K562 (cell line): ENCODE measurements at regions not wholly inside any gene's neighbourhood (a gene's known extent, or its start where the extent isn't known, plus 50 kb on each side); places are given as distances from the start of the nearest gene placed in this dataset.
A peak's percentile ranks its signal among the peaks of the same experiment; 100 is the strongest.

ENCODE experiments used
- HDAC1 ChIP-seq, 2 experiments: fragments of 450-650 bp; IDR thresholded peaks; 2 replicates each; pipeline ENCODE4 v1.6.1; 2016 to 2017; ENCODE audit warnings: inconsistent platforms in 1 of 2, mild to moderate bottlenecking in 1 of 2, moderate library complexity in 1 of 2
- HDAC6 ChIP-seq: IDR thresholded peaks from 2 replicates; pipeline ENCODE4 v1.6.1; 2012; ENCODE audit warnings: low read depth, mild to moderate bottlenecking, control low read depth, inconsistent platforms, low read length, moderate library complexity
- HNRNPLL ChIP-seq: fragments of 200-400 bp; formaldehyde crosslinking; IDR thresholded peaks from 2 replicates; pipeline ENCODE4 v1.6.1; 2017; ENCODE audit warnings: low read length, low read depth, mild to moderate bottlenecking; ENCODE audit not compliant: poor library complexity, severe bottlenecking
- MIER1 ChIP-seq: fragments of 450-650 bp; IDR thresholded peaks from 2 replicates; pipeline ENCODE4 v1.6.1; 2016; ENCODE audit warnings: antibody characterized with exemption, mild to moderate bottlenecking, low read depth
- NBN ChIP-seq: fragments of 450-650 bp; IDR thresholded peaks from 2 replicates; pipeline ENCODE4 v1.6.1; 2016; ENCODE audit warnings: low read depth, mild to moderate bottlenecking
- NFE2 ChIP-seq: IDR thresholded peaks from 2 replicates; pipeline ENCODE4 v1.6.1; 2014; ENCODE audit warnings: antibody characterized with exemption, low read depth
- NR0B1 ChIP-seq: fragments of 450-650 bp; IDR thresholded peaks from one replicate; pipeline ENCODE4 v1.6.1; 2018; ENCODE audit warnings: mild to moderate bottlenecking, moderate library complexity; ENCODE audit not compliant: partially characterized antibody
- ZNF217 ChIP-seq: sonication (generic); formaldehyde crosslinking; IDR thresholded peaks from 2 replicates; pipeline ENCODE4 v1.8.0; 2022; ENCODE audit warnings: mild to moderate bottlenecking, missing genetic modification reagents
- TF ChIP-seq, protein P1 (sequence below): fragments of 450-650 bp; IDR thresholded peaks from 2 replicates; pipeline ENCODE4 v1.6.1; 2018; ENCODE audit not compliant: partially characterized antibody
- TF ChIP-seq, protein P2 (sequence below), 2 experiments: fragments of 150-350 bp in 1 of 2; IDR thresholded peaks; 2 replicates each; pipeline ENCODE4 v1.6.1; 2012 to 2016; ENCODE audit warnings: low read depth in 2 of 2, low read length in 2 of 2, mild to moderate bottlenecking in 1 of 2, moderate library complexity in 1 of 2
- TF ChIP-seq, protein P3 (sequence below): fragments of 150-350 bp; conservative IDR thresholded peaks from 2 replicates; pipeline ENCODE4 v1.6.1; 2014; ENCODE audit warnings: low read length
- TF ChIP-seq, protein P4 (sequence below): fragments of 450-650 bp; IDR thresholded peaks from 2 replicates; pipeline ENCODE4 v1.6.1; 2016; ENCODE audit warnings: mild to moderate bottlenecking

DNA sequence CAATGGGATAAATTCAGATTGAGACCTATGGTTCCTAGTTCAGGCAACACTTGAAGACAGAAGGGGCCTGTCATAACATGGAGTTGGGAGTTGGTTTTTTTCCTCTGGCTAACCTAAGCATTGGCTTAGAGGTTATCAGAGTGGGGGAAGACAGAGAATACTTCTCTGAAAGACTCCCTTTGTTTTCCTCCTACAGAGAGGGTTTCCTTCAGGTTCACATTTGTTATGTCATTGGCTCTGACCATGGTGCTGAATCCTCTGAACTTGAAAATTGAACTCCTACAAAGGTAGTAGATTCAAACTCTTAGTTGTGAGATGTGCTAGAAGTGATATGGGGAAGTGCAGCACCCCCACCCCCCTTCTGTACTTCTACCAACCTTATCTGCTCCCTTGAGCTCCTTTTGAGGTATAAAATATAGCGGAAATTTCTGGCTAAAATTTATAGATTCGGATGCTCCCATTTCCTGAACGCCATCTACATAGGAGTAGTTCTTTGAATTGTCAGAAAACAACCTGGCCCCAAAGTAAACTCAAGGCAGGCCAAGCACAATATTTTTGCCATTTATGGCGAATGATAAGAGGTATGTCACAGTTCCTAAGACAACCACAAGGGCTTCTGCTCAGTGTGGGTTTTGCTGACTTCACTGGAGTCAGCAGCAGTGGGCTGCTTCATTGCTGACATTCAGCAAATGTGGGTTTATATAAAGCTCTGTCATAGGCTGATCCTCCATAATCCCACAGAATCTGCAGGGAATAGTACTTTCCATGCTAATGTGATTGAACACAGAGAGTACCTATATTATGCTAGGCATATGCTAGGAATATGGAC, 131.6 kb upstream of the KLF14 start (continued):
- TF ChIP-seq, protein P1, sequence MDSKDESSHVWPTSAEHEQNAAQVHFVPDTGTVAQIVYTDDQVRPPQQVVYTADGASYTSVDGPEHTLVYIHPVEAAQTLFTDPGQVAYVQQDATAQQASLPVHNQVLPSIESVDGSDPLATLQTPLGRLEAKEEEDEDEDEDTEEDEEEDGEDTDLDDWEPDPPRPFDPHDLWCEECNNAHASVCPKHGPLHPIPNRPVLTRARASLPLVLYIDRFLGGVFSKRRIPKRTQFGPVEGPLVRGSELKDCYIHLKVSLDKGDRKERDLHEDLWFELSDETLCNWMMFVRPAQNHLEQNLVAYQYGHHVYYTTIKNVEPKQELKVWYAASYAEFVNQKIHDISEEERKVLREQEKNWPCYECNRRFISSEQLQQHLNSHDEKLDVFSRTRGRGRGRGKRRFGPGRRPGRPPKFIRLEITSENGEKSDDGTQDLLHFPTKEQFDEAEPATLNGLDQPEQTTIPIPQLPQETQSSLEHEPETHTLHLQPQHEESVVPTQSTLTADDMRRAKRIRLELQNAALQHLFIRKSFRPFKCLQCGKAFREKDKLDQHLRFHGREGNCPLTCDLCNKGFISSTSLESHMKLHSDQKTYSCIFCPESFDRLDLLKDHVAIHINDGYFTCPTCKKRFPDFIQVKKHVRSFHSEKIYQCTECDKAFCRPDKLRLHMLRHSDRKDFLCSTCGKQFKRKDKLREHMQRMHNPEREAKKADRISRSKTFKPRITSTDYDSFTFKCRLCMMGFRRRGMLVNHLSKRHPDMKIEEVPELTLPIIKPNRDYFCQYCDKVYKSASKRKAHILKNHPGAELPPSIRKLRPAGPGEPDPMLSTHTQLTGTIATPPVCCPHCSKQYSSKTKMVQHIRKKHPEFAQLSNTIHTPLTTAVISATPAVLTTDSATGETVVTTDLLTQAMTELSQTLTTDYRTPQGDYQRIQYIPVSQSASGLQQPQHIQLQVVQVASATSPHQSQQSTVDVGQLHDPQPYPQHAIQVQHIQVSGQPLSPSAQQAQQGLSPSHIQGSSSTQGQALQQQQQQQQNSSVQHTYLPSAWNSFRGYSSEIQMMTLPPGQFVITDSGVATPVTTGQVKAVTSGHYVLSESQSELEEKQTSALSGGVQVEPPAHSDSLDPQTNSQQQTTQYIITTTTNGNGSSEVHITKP, result no peak
- TF ChIP-seq ZNF217, result no peak
- no peak for TF ChIP-seq HNRNPLL
- peak; percentile 96 for TF ChIP-seq MIER1
- TF ChIP-seq, protein P2, sequence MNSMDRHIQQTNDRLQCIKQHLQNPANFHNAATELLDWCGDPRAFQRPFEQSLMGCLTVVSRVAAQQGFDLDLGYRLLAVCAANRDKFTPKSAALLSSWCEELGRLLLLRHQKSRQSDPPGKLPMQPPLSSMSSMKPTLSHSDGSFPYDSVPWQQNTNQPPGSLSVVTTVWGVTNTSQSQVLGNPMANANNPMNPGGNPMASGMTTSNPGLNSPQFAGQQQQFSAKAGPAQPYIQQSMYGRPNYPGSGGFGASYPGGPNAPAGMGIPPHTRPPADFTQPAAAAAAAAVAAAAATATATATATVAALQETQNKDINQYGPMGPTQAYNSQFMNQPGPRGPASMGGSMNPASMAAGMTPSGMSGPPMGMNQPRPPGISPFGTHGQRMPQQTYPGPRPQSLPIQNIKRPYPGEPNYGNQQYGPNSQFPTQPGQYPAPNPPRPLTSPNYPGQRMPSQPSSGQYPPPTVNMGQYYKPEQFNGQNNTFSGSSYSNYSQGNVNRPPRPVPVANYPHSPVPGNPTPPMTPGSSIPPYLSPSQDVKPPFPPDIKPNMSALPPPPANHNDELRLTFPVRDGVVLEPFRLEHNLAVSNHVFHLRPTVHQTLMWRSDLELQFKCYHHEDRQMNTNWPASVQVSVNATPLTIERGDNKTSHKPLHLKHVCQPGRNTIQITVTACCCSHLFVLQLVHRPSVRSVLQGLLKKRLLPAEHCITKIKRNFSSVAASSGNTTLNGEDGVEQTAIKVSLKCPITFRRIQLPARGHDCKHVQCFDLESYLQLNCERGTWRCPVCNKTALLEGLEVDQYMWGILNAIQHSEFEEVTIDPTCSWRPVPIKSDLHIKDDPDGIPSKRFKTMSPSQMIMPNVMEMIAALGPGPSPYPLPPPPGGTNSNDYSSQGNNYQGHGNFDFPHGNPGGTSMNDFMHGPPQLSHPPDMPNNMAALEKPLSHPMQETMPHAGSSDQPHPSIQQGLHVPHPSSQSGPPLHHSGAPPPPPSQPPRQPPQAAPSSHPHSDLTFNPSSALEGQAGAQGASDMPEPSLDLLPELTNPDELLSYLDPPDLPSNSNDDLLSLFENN (IDR thresholded peaks at IDR 0.05; ENCODE audit: low read depth in 2 of 2, low read length in 2 of 2), result no peak
- no peak for TF ChIP-seq NR0B1
- TF ChIP-seq, protein P3, sequence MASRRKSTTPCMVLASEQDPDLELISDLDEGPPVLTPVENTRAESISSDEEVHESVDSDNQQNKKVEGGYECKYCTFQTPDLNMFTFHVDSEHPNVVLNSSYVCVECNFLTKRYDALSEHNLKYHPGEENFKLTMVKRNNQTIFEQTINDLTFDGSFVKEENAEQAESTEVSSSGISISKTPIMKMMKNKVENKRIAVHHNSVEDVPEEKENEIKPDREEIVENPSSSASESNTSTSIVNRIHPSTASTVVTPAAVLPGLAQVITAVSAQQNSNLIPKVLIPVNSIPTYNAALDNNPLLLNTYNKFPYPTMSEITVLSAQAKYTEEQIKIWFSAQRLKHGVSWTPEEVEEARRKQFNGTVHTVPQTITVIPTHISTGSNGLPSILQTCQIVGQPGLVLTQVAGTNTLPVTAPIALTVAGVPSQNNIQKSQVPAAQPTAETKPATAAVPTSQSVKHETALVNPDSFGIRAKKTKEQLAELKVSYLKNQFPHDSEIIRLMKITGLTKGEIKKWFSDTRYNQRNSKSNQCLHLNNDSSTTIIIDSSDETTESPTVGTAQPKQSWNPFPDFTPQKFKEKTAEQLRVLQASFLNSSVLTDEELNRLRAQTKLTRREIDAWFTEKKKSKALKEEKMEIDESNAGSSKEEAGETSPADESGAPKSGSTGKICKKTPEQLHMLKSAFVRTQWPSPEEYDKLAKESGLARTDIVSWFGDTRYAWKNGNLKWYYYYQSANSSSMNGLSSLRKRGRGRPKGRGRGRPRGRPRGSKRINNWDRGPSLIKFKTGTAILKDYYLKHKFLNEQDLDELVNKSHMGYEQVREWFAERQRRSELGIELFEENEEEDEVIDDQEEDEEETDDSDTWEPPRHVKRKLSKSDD, result no peak
- TF ChIP-seq NFE2, result peak; percentile 60
- TF ChIP-seq HDAC6, result no peak
- TF ChIP-seq NBN, result no peak
- TF ChIP-seq, protein P4, sequence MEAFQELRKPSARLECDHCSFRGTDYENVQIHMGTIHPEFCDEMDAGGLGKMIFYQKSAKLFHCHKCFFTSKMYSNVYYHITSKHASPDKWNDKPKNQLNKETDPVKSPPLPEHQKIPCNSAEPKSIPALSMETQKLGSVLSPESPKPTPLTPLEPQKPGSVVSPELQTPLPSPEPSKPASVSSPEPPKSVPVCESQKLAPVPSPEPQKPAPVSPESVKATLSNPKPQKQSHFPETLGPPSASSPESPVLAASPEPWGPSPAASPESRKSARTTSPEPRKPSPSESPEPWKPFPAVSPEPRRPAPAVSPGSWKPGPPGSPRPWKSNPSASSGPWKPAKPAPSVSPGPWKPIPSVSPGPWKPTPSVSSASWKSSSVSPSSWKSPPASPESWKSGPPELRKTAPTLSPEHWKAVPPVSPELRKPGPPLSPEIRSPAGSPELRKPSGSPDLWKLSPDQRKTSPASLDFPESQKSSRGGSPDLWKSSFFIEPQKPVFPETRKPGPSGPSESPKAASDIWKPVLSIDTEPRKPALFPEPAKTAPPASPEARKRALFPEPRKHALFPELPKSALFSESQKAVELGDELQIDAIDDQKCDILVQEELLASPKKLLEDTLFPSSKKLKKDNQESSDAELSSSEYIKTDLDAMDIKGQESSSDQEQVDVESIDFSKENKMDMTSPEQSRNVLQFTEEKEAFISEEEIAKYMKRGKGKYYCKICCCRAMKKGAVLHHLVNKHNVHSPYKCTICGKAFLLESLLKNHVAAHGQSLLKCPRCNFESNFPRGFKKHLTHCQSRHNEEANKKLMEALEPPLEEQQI, result 0 out of 2 replicates have a peak, but pooled peaks have one; percentile 34
- no peak for TF ChIP-seq HDAC1 (IDR thresholded peaks at IDR 0.05)
